Panc1 (cell line): ENCODE measurements at regions not wholly inside any gene's neighbourhood (a gene's known extent, or its start where the extent isn't known, plus 50 kb on each side); places are given as distances from the start of the nearest gene placed in this dataset.

Source experiments
- ATAC-seq: fragments of 200-7000 bp; cut with Tn5 transposase; 2 replicates; pipeline ENCODE4 v1.9.1; 2020; ENCODE audit warnings: mild to moderate bottlenecking, moderate library complexity
- BruUV-seq: library from RNA; stranded (reverse); fragments of 400-500 nt; replicated peaks from 2 replicates; lab custom pipeline; 2021; lab: Mats Ljungman, UMichigan
- CTCF ChIA-PET: fragments of 300-600 bp; sonication (Branson Sonifier 250); formaldehyde crosslinking; loops from one replicate; lab custom pipeline; 2022; ENCODE audit warnings: antibody characterized with exemption; lab: Charles Lee
- POLR2A ChIA-PET: fragments of 300-600 bp; sonication (Branson Sonifier 250); formaldehyde crosslinking; loops from one replicate; lab custom pipeline; 2022; ENCODE audit warnings: antibody characterized with exemption; lab: Charles Lee
- DNase-seq: peaks from one replicate; pipeline ENCODE4 v3.0.0-alpha.2; 2010; ENCODE audit warnings: low read depth, low spot score
- H3K27ac ChIP-seq: 2 replicates; pipeline ENCODE4 v1.5.1; 2011; ENCODE audit warnings: mild to moderate bottlenecking, low read length, inconsistent platforms
- H3K27me3 ChIP-seq: fragments of 200-500 bp; sonication (Bioruptor generic); 2 replicates; pipeline ENCODE4 v1.6.0; 2014; ENCODE audit warnings: low read length, inconsistent platforms; ENCODE audit not compliant: control insufficient read depth, insufficient read depth
- H3K36me3 ChIP-seq: fragments of 200-500 bp; sonication (Bioruptor generic); 2 replicates; pipeline ENCODE4 v1.5.1; 2014; ENCODE audit warnings: inconsistent platforms, mild to moderate bottlenecking, low read length, moderate library complexity; ENCODE audit not compliant: control insufficient read depth, insufficient read depth
- H3K4me1 ChIP-seq: 2 replicates; pipeline ENCODE4 v1.5.1; 2011; ENCODE audit warnings: inconsistent platforms, mild to moderate bottlenecking, low read length, moderate library complexity; ENCODE audit not compliant: control insufficient read depth, insufficient read depth
- H3K4me3 ChIP-seq, 2 experiments: 2 replicates each; pipeline ENCODE4 v1.5.1; 2011 to 2012; ENCODE audit warnings: low read depth in 2 of 2, low read length in 2 of 2, mild to moderate bottlenecking in 2 of 2, inconsistent platforms in 1 of 2, moderate library complexity in 1 of 2
- H3K9me3 ChIP-seq: fragments of 200-500 bp; sonication (Bioruptor generic); 2 replicates; pipeline ENCODE4 v1.5.1; 2014; ENCODE audit warnings: low read depth, mild to moderate bottlenecking, inconsistent platforms, low read length, moderate library complexity; ENCODE audit not compliant: control insufficient read depth, insufficient read depth
- POLR2AphosphoS5 ChIP-seq: IDR thresholded peaks from 2 replicates; pipeline ENCODE4 v1.6.1; 2012; ENCODE audit warnings: mild to moderate bottlenecking, low read depth, low read length, moderate library complexity
- SIN3A ChIP-seq: IDR thresholded peaks from 2 replicates; pipeline ENCODE4 v1.6.1; 2012; ENCODE audit warnings: low read depth, mild to moderate bottlenecking, low read length, moderate library complexity, borderline replicate concordance; ENCODE audit not compliant: insufficient read depth
- TCF7L2 ChIP-seq: IDR thresholded peaks from 2 replicates; pipeline ENCODE4 v1.6.1; 2011; ENCODE audit warnings: mild to moderate bottlenecking, low read depth, low read length, inconsistent platforms
- in situ Hi-C: cut with HindIII; loops from 2 replicates; pipeline ENCODE4 v1.10.0; 2016; ENCODE audit warnings: low sequenced_read_pairs, low pct_unique_long_range_greater_than_20kb
- intact Hi-C: fragments of 100-400 bp; cut with micrococcal nuclease; formaldehyde crosslinking; loops from one replicate; pipeline ENCODE4 v1.10.0; 2022; ENCODE audit not compliant: unreplicated experiment
- TF ChIP-seq, protein P1 (sequence below), 2 experiments: IDR thresholded peaks; 2 replicates each; pipeline ENCODE4 v1.6.1; 2011 to 2012; ENCODE audit warnings: low read depth in 2 of 2, control low read depth in 1 of 2, low read length in 1 of 2, mild to moderate bottlenecking in 1 of 2, moderate library complexity in 1 of 2; ENCODE audit not compliant: insufficient read depth in 1 of 2
- TF ChIP-seq, protein P2 (sequence below): fragments of 450-650 bp; IDR thresholded peaks from 2 replicates; pipeline ENCODE4 v1.5.1; 2017; ENCODE audit warnings: mild to moderate bottlenecking

DNA sequence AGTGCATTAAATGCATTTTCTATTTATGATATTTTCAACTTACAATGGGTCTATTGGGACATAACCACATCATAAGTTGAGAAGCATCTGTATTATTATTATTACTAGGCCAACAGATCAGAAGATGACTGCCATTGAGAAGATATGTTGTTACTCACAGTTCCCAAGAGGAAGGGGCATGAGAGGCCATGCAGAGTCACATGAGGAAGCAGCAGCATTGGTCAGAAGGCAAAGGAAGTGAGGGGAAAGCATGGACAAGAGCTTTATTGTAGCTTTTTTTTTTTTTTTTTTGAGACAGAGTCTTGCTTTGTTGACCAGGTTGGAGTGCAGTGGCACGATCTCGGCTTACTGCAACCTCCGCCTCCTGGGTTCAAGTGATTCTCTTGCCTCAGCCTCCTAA lies 66.2 kb upstream of the LCLAT1 start:
- no TSS peak for BruUV-seq
- in situ Hi-C loops: no loop called here
- POLR2A ChIA-PET: no interaction called here

DNA sequence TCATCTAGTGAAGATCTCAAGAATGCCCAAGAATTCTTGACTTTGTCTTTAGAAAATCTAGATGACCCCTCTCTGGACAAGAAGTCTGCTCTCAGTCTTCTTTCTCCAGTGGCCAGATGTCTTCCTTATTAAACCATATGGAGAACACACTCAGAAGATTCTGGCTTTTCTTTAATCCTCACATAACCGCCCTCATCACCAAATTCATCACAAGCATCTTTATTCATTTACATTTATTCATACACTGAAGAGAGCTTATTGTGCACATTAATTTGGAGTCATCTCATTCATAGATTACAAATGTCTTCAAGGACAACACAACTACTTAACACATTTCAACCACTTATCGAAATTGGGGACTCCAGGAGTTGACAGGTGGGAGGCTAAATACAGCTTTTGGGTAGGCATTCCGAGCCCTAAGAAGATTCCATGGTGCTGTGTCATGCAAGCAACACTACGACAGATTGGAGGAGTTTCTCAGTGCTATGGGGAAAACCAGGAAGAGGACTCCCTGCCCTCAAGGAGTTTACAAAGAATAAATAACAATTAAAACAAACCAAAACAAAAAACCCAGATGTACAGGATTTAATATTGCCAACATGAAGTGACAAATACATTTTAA lies 64.8 kb upstream of the LCLAT1 start:
- no peak for TF ChIP-seq TCF7L2
- TF ChIP-seq, protein P1, sequence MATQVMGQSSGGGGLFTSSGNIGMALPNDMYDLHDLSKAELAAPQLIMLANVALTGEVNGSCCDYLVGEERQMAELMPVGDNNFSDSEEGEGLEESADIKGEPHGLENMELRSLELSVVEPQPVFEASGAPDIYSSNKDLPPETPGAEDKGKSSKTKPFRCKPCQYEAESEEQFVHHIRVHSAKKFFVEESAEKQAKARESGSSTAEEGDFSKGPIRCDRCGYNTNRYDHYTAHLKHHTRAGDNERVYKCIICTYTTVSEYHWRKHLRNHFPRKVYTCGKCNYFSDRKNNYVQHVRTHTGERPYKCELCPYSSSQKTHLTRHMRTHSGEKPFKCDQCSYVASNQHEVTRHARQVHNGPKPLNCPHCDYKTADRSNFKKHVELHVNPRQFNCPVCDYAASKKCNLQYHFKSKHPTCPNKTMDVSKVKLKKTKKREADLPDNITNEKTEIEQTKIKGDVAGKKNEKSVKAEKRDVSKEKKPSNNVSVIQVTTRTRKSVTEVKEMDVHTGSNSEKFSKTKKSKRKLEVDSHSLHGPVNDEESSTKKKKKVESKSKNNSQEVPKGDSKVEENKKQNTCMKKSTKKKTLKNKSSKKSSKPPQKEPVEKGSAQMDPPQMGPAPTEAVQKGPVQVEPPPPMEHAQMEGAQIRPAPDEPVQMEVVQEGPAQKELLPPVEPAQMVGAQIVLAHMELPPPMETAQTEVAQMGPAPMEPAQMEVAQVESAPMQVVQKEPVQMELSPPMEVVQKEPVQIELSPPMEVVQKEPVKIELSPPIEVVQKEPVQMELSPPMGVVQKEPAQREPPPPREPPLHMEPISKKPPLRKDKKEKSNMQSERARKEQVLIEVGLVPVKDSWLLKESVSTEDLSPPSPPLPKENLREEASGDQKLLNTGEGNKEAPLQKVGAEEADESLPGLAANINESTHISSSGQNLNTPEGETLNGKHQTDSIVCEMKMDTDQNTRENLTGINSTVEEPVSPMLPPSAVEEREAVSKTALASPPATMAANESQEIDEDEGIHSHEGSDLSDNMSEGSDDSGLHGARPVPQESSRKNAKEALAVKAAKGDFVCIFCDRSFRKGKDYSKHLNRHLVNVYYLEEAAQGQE (IDR thresholded peaks at IDR 0.05; ENCODE audit: insufficient read depth in 1 of 2, low read depth in 2 of 2, low read length in 1 of 2): no peak
- TF ChIP-seq SIN3A: no peak
- TF ChIP-seq POLR2AphosphoS5: no peak
- TF ChIP-seq, protein P2, sequence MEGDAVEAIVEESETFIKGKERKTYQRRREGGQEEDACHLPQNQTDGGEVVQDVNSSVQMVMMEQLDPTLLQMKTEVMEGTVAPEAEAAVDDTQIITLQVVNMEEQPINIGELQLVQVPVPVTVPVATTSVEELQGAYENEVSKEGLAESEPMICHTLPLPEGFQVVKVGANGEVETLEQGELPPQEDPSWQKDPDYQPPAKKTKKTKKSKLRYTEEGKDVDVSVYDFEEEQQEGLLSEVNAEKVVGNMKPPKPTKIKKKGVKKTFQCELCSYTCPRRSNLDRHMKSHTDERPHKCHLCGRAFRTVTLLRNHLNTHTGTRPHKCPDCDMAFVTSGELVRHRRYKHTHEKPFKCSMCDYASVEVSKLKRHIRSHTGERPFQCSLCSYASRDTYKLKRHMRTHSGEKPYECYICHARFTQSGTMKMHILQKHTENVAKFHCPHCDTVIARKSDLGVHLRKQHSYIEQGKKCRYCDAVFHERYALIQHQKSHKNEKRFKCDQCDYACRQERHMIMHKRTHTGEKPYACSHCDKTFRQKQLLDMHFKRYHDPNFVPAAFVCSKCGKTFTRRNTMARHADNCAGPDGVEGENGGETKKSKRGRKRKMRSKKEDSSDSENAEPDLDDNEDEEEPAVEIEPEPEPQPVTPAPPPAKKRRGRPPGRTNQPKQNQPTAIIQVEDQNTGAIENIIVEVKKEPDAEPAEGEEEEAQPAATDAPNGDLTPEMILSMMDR: no peak
- DNase-seq (no peak), ATAC-seq (no peak)
- CTCF ChIA-PET: no interaction called here
- in situ Hi-C loops (no loop called here), intact Hi-C loops (no loop called here)
- no TSS peak for BruUV-seq
- Histone ChIP-seq H3K4me3 (no peak overlapping the region), H3K9me3 (no peaks in the 10 kb centered on the region), H3K27ac (no peak overlapping the region), H3K4me1 (no peaks in the 10 kb centered on the region), H3K27me3 (peaks cover 10% of the 10 kb centered on the region), H3K36me3 (no peaks in the 10 kb centered on the region)
- POLR2A ChIA-PET: interaction anchor here (0.6 kb wide), 1 partner anchor 1991 kb away, joined by 10 read pairs; no protein-coding TSS in a partner anchor

More for the DNA sequence above, 66.2 kb upstream of the LCLAT1 start:
- Histone ChIP-seq H3K4me1 (no peaks in the 10 kb centered on the region), H3K27ac (no peak overlapping the region), H3K9me3 (no peaks in the 10 kb centered on the region), H3K4me3 (no peak overlapping the region), H3K36me3 (no peaks in the 10 kb centered on the region), H3K27me3 (peaks cover 9% of the 10 kb centered on the region)
- intact Hi-C loops: no loop called here
- DNase-seq (no peak), ATAC-seq (no peak)
- CTCF ChIA-PET: no interaction called here
- TF ChIP-seq, protein P2: no peak
